GM06990 (cell line): ENCODE measurements at regions not wholly inside any gene's neighbourhood (a gene's known extent, or its start where the extent isn't known, plus 50 kb on each side); places are given as distances from the start of the nearest gene placed in this dataset.

Experiments
- DNase-seq: peaks from one replicate; pipeline ENCODE4 v3.0.0-alpha.2; 2011; ENCODE audit not compliant: insufficient read length; ENCODE audit errors: extremely low read depth
- H3K27me3 ChIP-seq: replicated peaks from 2 replicates; pipeline ENCODE4 v1.6.0; 2011; ENCODE audit warnings: low read length; ENCODE audit not compliant: control insufficient read depth, insufficient read depth
- H3K36me3 ChIP-seq: 2 replicates; pipeline ENCODE4 v1.5.1; 2011; ENCODE audit warnings: low read length; ENCODE audit not compliant: control insufficient read depth, insufficient read depth
- H3K4me3 ChIP-seq: replicated peaks from 2 replicates; pipeline ENCODE4 v1.5.1; 2011; ENCODE audit warnings: low read depth, mild to moderate bottlenecking, control low read depth, low read length
- TF ChIP-seq, protein P1 (sequence below): IDR thresholded peaks from 2 replicates; pipeline ENCODE4 v1.5.1; 2011; ENCODE audit warnings: low read length, control low read depth, mild to moderate bottlenecking, inconsistent platforms; ENCODE audit not compliant: insufficient read depth, poor library complexity, severe bottlenecking

DNA sequence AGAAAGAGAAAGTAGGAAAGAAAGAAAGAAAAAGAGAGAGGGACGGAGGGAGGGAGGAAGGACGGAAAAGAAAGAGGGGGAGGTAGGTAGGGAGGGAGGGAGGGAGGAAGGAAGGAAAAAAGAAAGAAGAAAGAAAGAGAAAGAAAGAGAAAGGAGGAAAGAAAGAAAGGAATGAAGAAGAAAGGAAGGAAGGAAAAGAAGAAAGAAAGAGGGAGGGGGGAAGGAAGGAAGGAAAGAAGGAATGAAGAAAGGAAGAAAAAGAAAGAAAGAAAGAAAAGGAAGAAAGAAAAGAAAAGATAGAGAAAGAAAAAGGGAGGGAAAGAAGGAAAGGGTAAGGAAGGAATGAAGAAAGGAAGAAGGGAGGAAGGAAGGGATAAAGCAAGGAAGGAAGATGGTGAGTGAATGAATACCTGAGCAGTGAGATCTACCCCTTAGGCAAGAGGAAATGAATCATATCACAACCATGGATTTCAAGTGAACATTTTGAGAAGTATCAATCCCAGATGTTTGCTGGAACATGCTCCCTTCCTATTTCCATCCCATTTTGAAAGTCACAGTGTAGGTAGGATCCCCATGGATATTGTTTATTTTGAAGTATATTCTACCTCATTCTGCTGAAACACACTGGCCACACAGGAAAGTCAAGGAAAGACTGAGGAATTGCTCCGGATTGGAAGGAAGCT, 639.4 kb upstream of the TBX3 start:
- H3K27me3 ChIP-seq: no peaks in the 10 kb centered on the region
- no peak for DNase-seq
- TF ChIP-seq, protein P1, sequence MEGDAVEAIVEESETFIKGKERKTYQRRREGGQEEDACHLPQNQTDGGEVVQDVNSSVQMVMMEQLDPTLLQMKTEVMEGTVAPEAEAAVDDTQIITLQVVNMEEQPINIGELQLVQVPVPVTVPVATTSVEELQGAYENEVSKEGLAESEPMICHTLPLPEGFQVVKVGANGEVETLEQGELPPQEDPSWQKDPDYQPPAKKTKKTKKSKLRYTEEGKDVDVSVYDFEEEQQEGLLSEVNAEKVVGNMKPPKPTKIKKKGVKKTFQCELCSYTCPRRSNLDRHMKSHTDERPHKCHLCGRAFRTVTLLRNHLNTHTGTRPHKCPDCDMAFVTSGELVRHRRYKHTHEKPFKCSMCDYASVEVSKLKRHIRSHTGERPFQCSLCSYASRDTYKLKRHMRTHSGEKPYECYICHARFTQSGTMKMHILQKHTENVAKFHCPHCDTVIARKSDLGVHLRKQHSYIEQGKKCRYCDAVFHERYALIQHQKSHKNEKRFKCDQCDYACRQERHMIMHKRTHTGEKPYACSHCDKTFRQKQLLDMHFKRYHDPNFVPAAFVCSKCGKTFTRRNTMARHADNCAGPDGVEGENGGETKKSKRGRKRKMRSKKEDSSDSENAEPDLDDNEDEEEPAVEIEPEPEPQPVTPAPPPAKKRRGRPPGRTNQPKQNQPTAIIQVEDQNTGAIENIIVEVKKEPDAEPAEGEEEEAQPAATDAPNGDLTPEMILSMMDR: no peak

DNA sequence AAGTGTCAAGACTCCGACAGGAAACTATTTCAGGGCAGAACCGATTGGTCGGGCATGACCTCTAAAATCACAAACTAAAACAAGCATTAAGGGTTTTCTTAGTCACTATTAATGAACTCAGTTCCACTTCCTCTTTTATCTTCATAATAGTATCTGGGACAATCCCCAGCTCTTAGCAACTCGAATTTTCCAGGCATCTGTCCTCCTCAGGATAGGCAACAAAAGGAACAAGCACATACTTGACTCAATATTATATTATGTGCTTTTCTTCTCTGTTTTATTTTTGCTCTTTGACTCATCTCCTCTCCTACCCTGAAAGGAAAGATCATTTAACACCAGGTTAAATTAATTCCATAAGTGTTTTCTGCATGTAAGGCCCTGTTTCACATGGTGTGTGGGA, 638.3 kb upstream of the TBX3 start:
- Histone ChIP-seq H3K27me3 (no peaks in the 10 kb centered on the region), H3K4me3 (no peak overlapping the region), H3K36me3 (no peaks in the 10 kb centered on the region)
- DNase-seq: peak; percentile 45
- TF ChIP-seq, protein P1: no peak

More for the DNA sequence above, 639.4 kb upstream of the TBX3 start:
- Histone ChIP-seq H3K4me3 (no peak overlapping the region), H3K36me3 (no peaks in the 10 kb centered on the region)

DNA sequence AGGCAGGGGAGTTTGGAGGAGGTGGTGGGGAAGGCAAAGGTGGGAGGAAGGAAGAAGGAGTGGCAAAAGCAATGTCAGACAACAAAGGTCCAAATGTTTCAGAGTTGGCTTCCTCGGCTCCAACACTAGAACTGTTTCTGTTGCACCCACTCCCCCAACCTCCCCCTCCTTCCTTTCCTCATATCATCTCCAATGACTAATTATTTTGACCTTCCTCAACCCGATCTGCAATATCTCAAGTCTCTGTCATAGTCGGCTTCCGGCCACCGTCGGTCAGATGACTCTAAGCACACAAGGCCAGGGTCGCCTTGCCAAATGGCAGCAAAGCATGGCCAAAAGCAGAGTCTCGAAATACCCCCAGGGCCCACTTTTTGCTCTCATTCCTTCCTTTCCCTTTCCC, 637.0 kb upstream of the TBX3 start:
- Histone ChIP-seq H3K27me3 (no peaks in the 10 kb centered on the region), H3K4me3 (no peak overlapping the region), H3K36me3 (no peaks in the 10 kb centered on the region)
- no peak for DNase-seq
- TF ChIP-seq, protein P1: no peak

DNA sequence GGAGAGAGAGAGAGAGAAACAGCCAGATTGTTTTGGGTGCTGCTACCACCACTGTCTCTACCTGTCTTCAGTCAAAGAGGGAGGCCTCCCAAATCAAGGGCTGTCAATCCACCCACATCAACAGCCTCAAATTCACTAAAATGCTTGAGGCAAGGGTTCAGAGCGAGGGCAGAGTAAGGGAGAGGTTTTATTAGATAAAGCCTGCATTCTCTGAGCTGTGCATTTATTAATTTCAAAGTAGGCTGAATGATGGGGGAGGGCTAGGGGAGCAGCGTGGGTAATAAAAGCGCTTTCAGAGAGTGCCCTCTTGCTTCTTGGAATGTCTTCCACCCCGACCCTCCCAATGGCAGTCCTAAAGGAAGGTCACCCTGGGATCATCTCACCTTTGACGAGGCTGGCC, 636.5 kb upstream of the TBX3 start:
- H3K27me3 ChIP-seq: no peaks in the 10 kb centered on the region
- H3K36me3 ChIP-seq: no peaks in the 10 kb centered on the region
- DNase-seq: no peak

DNA sequence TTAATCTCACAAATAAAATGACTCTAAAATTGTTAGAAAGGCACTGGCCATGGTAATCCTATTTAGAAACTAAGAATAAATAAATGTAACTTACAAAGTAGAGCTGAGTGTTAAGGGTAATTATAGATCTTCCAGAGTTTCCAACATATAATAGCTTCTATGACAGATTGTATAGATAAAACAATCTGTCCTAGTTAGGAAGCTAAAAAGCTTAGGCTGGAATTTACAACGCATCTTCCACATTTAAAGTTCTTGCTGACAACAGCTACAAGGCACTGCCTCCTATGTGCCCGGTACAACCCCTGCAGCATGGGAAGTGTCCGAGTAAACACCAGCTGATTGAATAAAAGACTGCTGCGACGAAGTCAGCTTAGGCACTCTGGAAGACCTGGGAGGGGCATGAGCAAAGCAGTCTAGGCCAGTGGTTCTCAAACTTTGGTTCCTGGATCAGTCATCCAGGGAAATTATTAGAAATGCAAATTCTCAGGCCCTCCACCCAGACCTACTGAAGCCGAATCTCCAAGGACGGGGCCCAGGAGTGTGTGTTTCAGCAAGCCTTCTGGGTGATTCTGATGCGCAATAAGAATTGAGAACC, 635.6 kb upstream of the TBX3 start:
- no peak for DNase-seq
- Histone ChIP-seq H3K36me3 (no peaks in the 10 kb centered on the region), H3K27me3 (no peaks in the 10 kb centered on the region), H3K4me3 (no peak overlapping the region)
- TF ChIP-seq, protein P1: no peak

More for the DNA sequence above, 636.5 kb upstream of the TBX3 start:
- TF ChIP-seq, protein P1: no peak
- H3K4me3 ChIP-seq: no peak overlapping the region
